Activated gamma-delta T cell treated with anti-CD3 and anti-CD28 coated beads, Interleukin-2, amount 50 U/mL, for 16 hours (primary cell): ENCODE measurements at regions not wholly inside any gene's neighbourhood (a gene's known extent, or its start where the extent isn't known, plus 50 kb on each side); places are given as distances from the start of the nearest gene placed in this dataset.
"Not testable (repeated sequence)": the region's sequence is repeated elsewhere in the genome, so short reads cannot be mapped to it uniquely, and the experiment has no call there.

ENCODE experiments used
- DNase-seq: peaks from one replicate; pipeline ENCODE4 v3.0.0-alpha.2; 2020; ENCODE audit warnings: low read depth

- not testable (repeated sequence) for DNase-seq
Observed at GRCh38 chrX:31014474-31014873, 57.4 kb downstream of the FTHL17 start.

GRCh38 chrX:31012509-31013025 is 59.3 kb downstream of the FTHL17 start:
- DNase-seq: no peak

- no peak for DNase-seq
Observed at GRCh38 chrX:31007321-31007720, 64.5 kb downstream of the FTHL17 start.

- no peak for DNase-seq
Observed at GRCh38 chrX:31006027-31006426, 65.8 kb downstream of the FTHL17 start.

- DNase-seq: no peak
Observed at GRCh38 chrX:30997411-30997810, 74.4 kb downstream of the FTHL17 start.

GRCh38 chrX:30995705-30996104 is 76.1 kb downstream of the FTHL17 start:
- DNase-seq: no peak

GRCh38 chrX:30995060-30995700 is 76.7 kb downstream of the FTHL17 start:
- no peak for DNase-seq

GRCh38 chrX:30994018-30994417 is 77.8 kb downstream of the FTHL17 start:
- DNase-seq: not testable (repeated sequence)

- no peak for DNase-seq
Observed at GRCh38 chrX:30992381-30992904, 79.4 kb downstream of the FTHL17 start.

GRCh38 chrX:30990361-30990760 is 81.5 kb downstream of the FTHL17 start:
- DNase-seq: no peak

- no peak for DNase-seq
Observed at GRCh38 chrX:30982467-30982866, 89.4 kb downstream of the FTHL17 start.

GRCh38 chrX:30981968-30982367 is 89.9 kb downstream of the FTHL17 start:
- no peak for DNase-seq

- DNase-seq: no peak
Observed at GRCh38 chrX:30979271-30979670, 90.2 kb upstream of the TAB3 start.

GRCh38 chrX:30975467-30975866 is 86.4 kb upstream of the TAB3 start:
- no peak for DNase-seq

- DNase-seq: no peak
Observed at GRCh38 chrX:30973784-30974427, 84.9 kb upstream of the TAB3 start.

GRCh38 chrX:30971774-30972603 is 82.9 kb upstream of the TAB3 start:
- peak; percentile 0 for DNase-seq

- DNase-seq: no peak
Observed at GRCh38 chrX:30967516-30967915, 78.5 kb upstream of the TAB3 start.

GRCh38 chrX:30965767-30966166 is 76.7 kb upstream of the TAB3 start:
- DNase-seq: no peak

GRCh38 chrX:30961387-30962174 is 72.5 kb upstream of the TAB3 start:
- DNase-seq: no peak

- no peak for DNase-seq
Observed at GRCh38 chrX:30957753-30958152, 68.7 kb upstream of the TAB3 start.

- DNase-seq: no peak
Observed at GRCh38 chrX:30955687-30956086, 66.6 kb upstream of the TAB3 start.

- DNase-seq: no peak
Observed at GRCh38 chrX:30951003-30951402, 61.9 kb upstream of the TAB3 start.
